HEK293T (cell line): ENCODE measurements at regions not wholly inside any gene's neighbourhood (a gene's known extent, or its start where the extent isn't known, plus 50 kb on each side); places are given as distances from the start of the nearest gene placed in this dataset.

Source experiments
- CTCF ChIA-PET: fragments of 350-600 bp; formaldehyde crosslinking; extraction: SDS; loops from one replicate; lab custom pipeline; 2021; ENCODE audit warnings: antibody characterized with exemption, inconsistent platforms; lab: Yijun Ruan, JAX
- POLR2A ChIA-PET: fragments of 350-600 bp; formaldehyde crosslinking; extraction: SDS; loops from one replicate; lab custom pipeline; 2020; ENCODE audit warnings: antibody characterized with exemption, inconsistent platforms; lab: Yijun Ruan, JAX
- DNase-seq: peaks from one replicate; pipeline ENCODE4 v3.0.0; 2012; ENCODE audit warnings: mixed read lengths; ENCODE audit errors: extremely low spot score
- ARNT ChIP-seq: fragments of 450-650 bp; IDR thresholded peaks from 2 replicates; pipeline ENCODE4 v1.6.1; 2017; ENCODE audit warnings: mild to moderate bottlenecking
- BHLHE40 ChIP-seq: fragments of 450-650 bp; IDR thresholded peaks from 2 replicates; pipeline ENCODE4 v1.6.1; 2016; ENCODE audit warnings: mild to moderate bottlenecking, moderate library complexity, borderline replicate concordance
- CTBP1 ChIP-seq: fragments of 450-650 bp; IDR thresholded peaks from 2 replicates; pipeline ENCODE4 v1.6.1; 2016; ENCODE audit warnings: borderline replicate concordance
- ELF4 ChIP-seq: fragments of 450-650 bp; IDR thresholded peaks from 2 replicates; pipeline ENCODE4 v1.6.1; 2017; ENCODE audit warnings: antibody characterized with exemption
- FOXA1 ChIP-seq: fragments of 450-650 bp; IDR thresholded peaks from 2 replicates; pipeline ENCODE4 v1.6.1; 2016; ENCODE audit warnings: mild to moderate bottlenecking
- FOXK2 ChIP-seq: fragments of 450-650 bp; IDR thresholded peaks from 2 replicates; pipeline ENCODE4 v1.6.1; 2016; ENCODE audit warnings: mild to moderate bottlenecking
- FOXM1 ChIP-seq: fragments of 450-650 bp; IDR thresholded peaks from 2 replicates; pipeline ENCODE4 v1.6.1; 2017; ENCODE audit warnings: mild to moderate bottlenecking, borderline replicate concordance
- HDGF ChIP-seq: fragments of 450-650 bp; IDR thresholded peaks from 2 replicates; pipeline ENCODE4 v1.6.1; 2017; ENCODE audit warnings: antibody characterized with exemption, borderline replicate concordance
- L3MBTL2 ChIP-seq: fragments of 450-650 bp; conservative IDR thresholded peaks from 2 replicates; pipeline ENCODE4 v1.6.1; 2016; ENCODE audit warnings: mild to moderate bottlenecking
- LEF1 ChIP-seq: fragments of 450-650 bp; IDR thresholded peaks from 2 replicates; pipeline ENCODE4 v1.6.1; 2017; ENCODE audit warnings: mild to moderate bottlenecking, borderline replicate concordance
- NFRKB ChIP-seq: fragments of 450-650 bp; IDR thresholded peaks from 2 replicates; pipeline ENCODE4 v1.6.1; 2016; ENCODE audit warnings: mild to moderate bottlenecking, moderate library complexity
- PKNOX1 ChIP-seq: fragments of 450-650 bp; IDR thresholded peaks from 2 replicates; pipeline ENCODE4 v1.6.1; 2016
- SP1 ChIP-seq: fragments of 450-650 bp; IDR thresholded peaks from 2 replicates; pipeline ENCODE4 v1.6.1; 2017
- SUZ12 ChIP-seq: fragments of 450-650 bp; IDR thresholded peaks from 2 replicates; pipeline ENCODE4 v1.6.1; 2016; ENCODE audit warnings: mild to moderate bottlenecking
- TARDBP ChIP-seq: fragments of 450-650 bp; IDR thresholded peaks from 2 replicates; pipeline ENCODE4 v1.6.1; 2016
- ZNF384 ChIP-seq: fragments of 450-650 bp; IDR thresholded peaks from 2 replicates; pipeline ENCODE4 v1.6.1; 2016

DNA sequence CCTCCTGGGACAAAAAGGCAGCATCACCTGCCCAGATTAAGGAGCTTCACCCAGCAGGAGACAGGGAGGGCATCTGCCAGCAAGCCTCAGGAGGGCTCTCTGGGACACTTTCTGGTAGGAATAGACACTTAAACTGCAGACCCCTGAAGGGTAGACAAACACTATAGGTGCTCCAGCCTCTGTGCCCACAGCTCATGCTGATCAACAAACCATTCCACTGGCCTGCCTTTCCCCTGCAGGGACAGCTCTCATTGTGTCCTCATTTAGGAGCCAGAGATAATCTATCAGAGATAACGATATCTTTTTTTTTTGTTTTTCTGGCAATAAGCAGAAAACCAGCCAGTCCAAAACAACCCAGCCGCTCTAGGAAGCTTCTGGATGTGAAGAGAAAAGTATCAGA is 251.8 kb upstream of the CCDC196 start:
- no peak for TF ChIP-seq SP1
- no peak for TF ChIP-seq ARNT
- TF ChIP-seq LEF1 = no peak
- TF ChIP-seq HDGF = no peak
- TF ChIP-seq CTBP1 = no peak
- no peak for TF ChIP-seq TARDBP
- no peak for TF ChIP-seq FOXM1
- no peak for TF ChIP-seq BHLHE40
- no peak for TF ChIP-seq SUZ12
- no peak for TF ChIP-seq NFRKB
- TF ChIP-seq ZNF384 = no peak
- no peak for TF ChIP-seq L3MBTL2
- no peak for TF ChIP-seq ELF4
- TF ChIP-seq PKNOX1 = no peak
- no peak for TF ChIP-seq FOXA1
- ChIA-PET POLR2A (no interaction called here), CTCF (no interaction called here)
- DNase-seq = no peak

DNA sequence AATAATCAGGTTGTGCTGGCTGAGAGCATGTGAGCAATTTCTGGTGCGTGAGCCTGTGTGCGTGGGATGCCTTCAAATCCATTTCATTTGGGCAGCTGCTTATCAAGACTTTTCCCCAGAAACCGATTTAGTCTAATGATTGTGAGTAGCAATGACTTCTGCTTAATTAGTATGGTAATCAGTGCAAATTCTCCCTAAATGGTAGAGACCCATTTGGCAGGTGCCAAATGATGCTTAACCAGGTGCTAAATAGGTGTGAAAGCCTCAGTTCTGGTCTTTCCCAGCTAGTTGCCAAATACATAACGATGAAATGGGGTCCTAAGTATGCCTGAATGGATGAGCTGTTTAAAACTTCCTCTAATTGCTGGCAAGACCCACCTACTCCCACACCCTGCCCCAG is 248.4 kb upstream of the CCDC196 start:
- DNase-seq = no peak
- CTCF ChIA-PET = no interaction called here
- TF ChIP-seq CTBP1 (no peak), ZNF384 (no peak), SUZ12 (no peak), FOXA1 (no peak), L3MBTL2 (no peak), ELF4 (no peak), BHLHE40 (no peak), NFRKB (no peak), HDGF (no peak), ARNT (no peak), FOXM1 (no peak), LEF1 (no peak), TARDBP (no peak), PKNOX1 (no peak), SP1 (no peak), FOXK2 (no peak)
- POLR2A ChIA-PET = no interaction called here

DNA sequence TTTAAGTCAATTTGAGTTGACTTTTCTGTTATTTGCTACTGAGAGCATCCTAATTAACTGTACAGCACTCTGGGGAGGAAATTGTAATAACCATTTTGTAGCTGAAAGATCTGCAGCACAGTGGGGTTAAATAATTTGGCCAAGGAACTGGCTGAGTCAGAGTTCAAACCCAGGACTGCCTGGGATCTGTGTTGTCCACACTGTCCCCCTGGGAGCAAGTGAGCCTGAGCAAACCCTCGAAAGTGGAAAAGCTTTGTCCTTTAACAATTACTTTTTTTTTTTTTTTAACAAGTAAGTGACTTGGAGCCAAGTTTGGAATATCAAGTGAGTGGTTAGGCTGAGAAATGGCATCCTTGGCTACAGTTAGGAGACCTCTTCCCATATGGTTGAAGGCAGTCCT is 247.2 kb upstream of the CCDC196 start:
- ChIA-PET POLR2A (no interaction called here), CTCF (no interaction called here)
- TF ChIP-seq TARDBP (no peak), FOXK2 (no peak), FOXM1 (no peak), ELF4 (no peak), SP1 (no peak)
- DNase-seq = no peak

GRCh38 chr14:66239589-66239988 is 246.6 kb upstream of the CCDC196 start:
- CTCF ChIA-PET = no interaction called here

GRCh38 chr14:66240105-66240504 is 246.1 kb upstream of the CCDC196 start:
- DNase-seq = no peak
- TF ChIP-seq FOXM1 (no peak), PKNOX1 (no peak), HDGF (no peak), SP1 (no peak), FOXA1 (no peak), FOXK2 (no peak), CTBP1 (no peak), L3MBTL2 (no peak)
- CTCF ChIA-PET = no interaction called here
- POLR2A ChIA-PET = no interaction called here

More at GRCh38 chr14:66239589-66239988, 246.6 kb upstream of the CCDC196 start:
- no peak for DNase-seq
- POLR2A ChIA-PET = no interaction called here
- TF ChIP-seq L3MBTL2 = no peak
- no peak for TF ChIP-seq TARDBP
- no peak for TF ChIP-seq FOXA1
- TF ChIP-seq BHLHE40 = no peak
- TF ChIP-seq NFRKB = no peak
- no peak for TF ChIP-seq SP1
- no peak for TF ChIP-seq ARNT
- TF ChIP-seq ZNF384 = no peak
- TF ChIP-seq FOXK2 = no peak
- TF ChIP-seq ELF4 = no peak
- TF ChIP-seq FOXM1 = no peak

DNA sequence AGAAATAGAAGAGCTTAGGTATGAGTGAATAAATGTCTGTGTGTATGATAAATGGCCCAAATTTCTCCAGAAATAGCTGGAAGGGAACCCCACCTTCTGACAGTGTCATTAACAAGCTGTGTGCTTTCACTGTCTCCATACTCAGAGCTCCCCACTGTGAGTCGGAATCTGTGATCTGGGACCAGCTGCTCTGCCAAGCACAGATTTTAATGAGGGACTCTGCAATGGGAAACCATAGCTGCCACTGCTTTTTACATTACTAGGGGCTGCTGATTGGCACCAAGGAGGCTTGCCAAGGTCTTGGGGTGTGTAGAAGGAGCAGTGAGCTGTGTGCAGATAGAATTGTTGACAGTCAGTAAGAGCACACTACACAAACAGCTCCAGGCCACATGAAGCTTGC is 244.2 kb upstream of the CCDC196 start:
- CTCF ChIA-PET = interaction anchor here (0.6 kb wide), 1 partner anchor 12 kb away, joined by 3 read pairs; no protein-coding TSS in a partner anchor
- TF ChIP-seq L3MBTL2 (no peak), BHLHE40 (no peak), SUZ12 (no peak), ELF4 (no peak), NFRKB (no peak), ZNF384 (no peak), FOXK2 (no peak), ARNT (no peak), LEF1 (no peak), HDGF (no peak), FOXM1 (no peak), PKNOX1 (no peak), CTBP1 (no peak), FOXA1 (no peak), TARDBP (no peak)
- POLR2A ChIA-PET = no interaction called here
- DNase-seq = no peak
